HG02763 (cell line): ENCODE measurements at regions not wholly inside any gene's neighbourhood (a gene's known extent, or its start where the extent isn't known, plus 50 kb on each side); places are given as distances from the start of the nearest gene placed in this dataset.

ENCODE experiments used
- ATAC-seq: cut with Tn5 transposase; IDR thresholded peaks from one replicate; pipeline ENCODE4 v1.9.1; 2021; ENCODE audit warnings: mild to moderate bottlenecking, moderate library complexity; ENCODE audit not compliant: unreplicated experiment

- no peak for ATAC-seq
These were observed 143.0 kb upstream of the CPNE8 start for GRCh38 chr12:39048395-39048794.

GRCh38 chr12:39047539-39048262 lies 142.3 kb upstream of the CPNE8 start:
- no peak for ATAC-seq

GRCh38 chr12:39044754-39045153 lies 139.4 kb upstream of the CPNE8 start:
- no peak for ATAC-seq

GRCh38 chr12:39043424-39043822 lies 138.0 kb upstream of the CPNE8 start:
- no peak for ATAC-seq

- no peak for ATAC-seq
These were observed 134.9 kb upstream of the CPNE8 start for GRCh38 chr12:39040275-39040674.

GRCh38 chr12:39037115-39037514 lies 131.7 kb upstream of the CPNE8 start:
- ATAC-seq: no peak

- ATAC-seq: no peak
These were observed 130.7 kb upstream of the CPNE8 start for GRCh38 chr12:39036105-39036504.

- ATAC-seq: no peak
These were observed 128.4 kb upstream of the CPNE8 start for GRCh38 chr12:39033782-39034181.

GRCh38 chr12:39032448-39032847 lies 127.1 kb upstream of the CPNE8 start:
- ATAC-seq: no peak

GRCh38 chr12:39032034-39032433 lies 126.6 kb upstream of the CPNE8 start:
- no peak for ATAC-seq

- ATAC-seq: no peak
These were observed 123.0 kb upstream of the CPNE8 start for GRCh38 chr12:39028382-39028781.

GRCh38 chr12:39012870-39013269 lies 107.5 kb upstream of the CPNE8 start:
- ATAC-seq: no peak

GRCh38 chr12:39011166-39011565 lies 105.8 kb upstream of the CPNE8 start:
- no peak for ATAC-seq

GRCh38 chr12:39010406-39010805 lies 105.0 kb upstream of the CPNE8 start:
- no peak for ATAC-seq

- no peak for ATAC-seq
These were observed 102.2 kb upstream of the CPNE8 start for GRCh38 chr12:39007619-39008018.

- ATAC-seq: no peak
These were observed 100.9 kb upstream of the CPNE8 start for GRCh38 chr12:39006286-39006685.

GRCh38 chr12:39005671-39006070 lies 100.3 kb upstream of the CPNE8 start:
- ATAC-seq: no peak

- no peak for ATAC-seq
These were observed 98.3 kb upstream of the CPNE8 start for GRCh38 chr12:39003541-39004155.

- ATAC-seq: no peak
These were observed 95.0 kb upstream of the CPNE8 start for GRCh38 chr12:39000370-39000769.

GRCh38 chr12:38998887-38999482 lies 93.6 kb upstream of the CPNE8 start:
- no peak for ATAC-seq

GRCh38 chr12:38995249-38995648 lies 89.9 kb upstream of the CPNE8 start:
- no peak for ATAC-seq

- ATAC-seq: no peak
These were observed 80.6 kb upstream of the CPNE8 start for GRCh38 chr12:38985961-38986360.
